UCSD-AML1 (cell line): ENCODE measurements at regions not wholly inside any gene's neighbourhood (a gene's known extent, or its start where the extent isn't known, plus 50 kb on each side); places are given as distances from the start of the nearest gene placed in this dataset.

Experiments used
- DNase-seq: peaks from one replicate; lab custom pipeline; 2025; ENCODE audit not compliant: unreplicated experiment; lab: John Stamatoyannopoulos, UW

- DNase-seq: no peak
Measured at GRCh38 chr1:172753964-172754363, 95.1 kb downstream of the FASLG start.

- no peak for DNase-seq
Measured at GRCh38 chr1:172754609-172755008, 95.7 kb downstream of the FASLG start.

- DNase-seq: no peak
Measured at GRCh38 chr1:172755099-172755498, 96.2 kb downstream of the FASLG start.

GRCh38 chr1:172756024-172756423 lies 97.1 kb downstream of the FASLG start:
- no peak for DNase-seq

GRCh38 chr1:172758259-172758658 lies 99.4 kb downstream of the FASLG start:
- no peak for DNase-seq

GRCh38 chr1:172760121-172760520 lies 101.2 kb downstream of the FASLG start:
- no peak for DNase-seq

GRCh38 chr1:172761581-172762486 lies 102.9 kb downstream of the FASLG start:
- no peak for DNase-seq

- DNase-seq: no peak
Measured at GRCh38 chr1:172763057-172763456, 104.2 kb downstream of the FASLG start.

GRCh38 chr1:172764378-172764777 lies 105.5 kb downstream of the FASLG start:
- DNase-seq: no peak

- DNase-seq: no peak
Measured at GRCh38 chr1:172766462-172766861, 107.6 kb downstream of the FASLG start.

- DNase-seq: no peak
Measured at GRCh38 chr1:172770071-172770470, 111.2 kb downstream of the FASLG start.

GRCh38 chr1:172774561-172774960 lies 115.7 kb downstream of the FASLG start:
- DNase-seq: no peak

- no peak for DNase-seq
Measured at GRCh38 chr1:172775606-172776005, 116.7 kb downstream of the FASLG start.

- no peak for DNase-seq
Measured at GRCh38 chr1:172776071-172776470, 117.2 kb downstream of the FASLG start.

GRCh38 chr1:172777767-172778166 lies 118.9 kb downstream of the FASLG start:
- DNase-seq: no peak

- DNase-seq: no peak
Measured at GRCh38 chr1:172778456-172779455, 119.9 kb downstream of the FASLG start.

GRCh38 chr1:172779491-172779890 lies 120.6 kb downstream of the FASLG start:
- no peak for DNase-seq

GRCh38 chr1:172781513-172782140 lies 122.7 kb downstream of the FASLG start:
- DNase-seq: no peak

GRCh38 chr1:172789840-172790239 lies 130.9 kb downstream of the FASLG start:
- no peak for DNase-seq

GRCh38 chr1:172790245-172790644 lies 131.3 kb downstream of the FASLG start:
- no peak for DNase-seq

- DNase-seq: no peak
Measured at GRCh38 chr1:172793823-172794222, 134.9 kb downstream of the FASLG start.
